Stimulated activated CD4-positive, alpha-beta T cell treated with anti-CD3 and anti-CD28 coated beads, Interleukin-12 subunit alpha, Interleukin-12 subunit beta, amount 100 ng/mL, for 24 hours (primary cell): ENCODE measurements at regions not wholly inside any gene's neighbourhood (a gene's known extent, or its start where the extent isn't known, plus 50 kb on each side); places are given as distances from the start of the nearest gene placed in this dataset.

Experiments
- DNase-seq, 2 experiments: peaks; one replicate each; pipeline ENCODE4 v3.0.0-alpha.2; 2020; ENCODE audit warnings: low read depth in 2 of 2

GRCh38 chr15:93428807-93429351 is 339.9 kb upstream of the RGMA start:
- DNase-seq = no peak

DNA sequence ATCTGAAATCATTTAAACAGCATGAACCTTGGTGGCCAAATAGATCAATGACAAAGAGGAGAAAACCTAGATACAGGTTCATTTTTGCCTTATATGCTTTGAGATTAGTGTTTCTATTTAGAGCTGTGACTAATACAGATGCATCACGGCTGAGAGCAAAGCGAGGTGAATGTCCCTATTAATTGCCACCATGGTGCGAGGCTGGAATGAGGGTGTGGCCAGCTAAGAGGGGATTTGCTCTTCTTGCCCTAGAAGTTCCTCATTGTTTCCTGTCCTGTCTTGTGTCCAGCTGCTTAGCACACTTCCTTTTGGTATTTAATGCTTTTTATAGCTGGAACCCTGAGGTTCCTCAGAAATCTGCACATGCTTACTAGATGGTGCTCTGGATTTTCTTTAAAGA is 339.1 kb upstream of the RGMA start:
- no peak for DNase-seq

DNA sequence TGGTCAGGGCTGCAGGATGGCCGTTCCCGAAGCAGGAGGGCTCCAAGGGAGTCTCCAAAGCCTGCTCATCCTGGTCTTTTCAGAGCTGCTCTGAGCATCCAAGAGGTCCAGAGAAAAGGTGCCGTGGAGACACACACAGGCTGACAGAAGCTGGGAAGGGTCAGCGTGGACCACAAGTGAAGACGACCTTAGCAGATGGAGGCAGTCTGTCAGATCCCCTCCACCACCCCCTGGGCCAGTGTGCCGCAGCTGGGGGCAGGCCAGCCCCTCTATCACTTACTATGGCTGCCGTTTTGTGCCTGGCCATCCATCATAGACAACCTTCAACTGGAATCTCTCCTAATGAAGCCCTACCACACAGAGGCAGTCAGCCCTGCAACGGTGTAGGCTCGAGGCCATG is 335.1 kb upstream of the RGMA start:
- DNase-seq = no peak

DNA sequence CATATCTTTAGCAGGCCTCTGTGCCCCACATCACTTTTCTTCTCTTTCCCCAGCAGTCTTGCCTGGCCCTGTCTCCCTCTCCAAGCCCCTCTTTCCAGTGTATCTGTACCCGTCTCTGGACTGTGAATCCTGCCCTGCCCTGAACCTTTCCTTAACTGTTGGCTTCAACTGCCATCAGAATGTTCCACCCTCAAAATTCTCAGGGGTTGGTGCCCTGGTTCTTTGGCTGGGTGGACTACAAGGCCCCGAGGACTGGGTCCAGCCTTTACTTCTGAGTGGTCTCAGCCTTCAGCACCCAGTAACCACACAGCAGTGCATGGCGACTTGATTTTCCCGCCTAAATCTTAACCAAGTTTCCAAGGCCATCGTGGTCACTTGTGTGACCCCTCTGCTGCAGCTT is 333.5 kb upstream of the RGMA start:
- DNase-seq = no peak

DNA sequence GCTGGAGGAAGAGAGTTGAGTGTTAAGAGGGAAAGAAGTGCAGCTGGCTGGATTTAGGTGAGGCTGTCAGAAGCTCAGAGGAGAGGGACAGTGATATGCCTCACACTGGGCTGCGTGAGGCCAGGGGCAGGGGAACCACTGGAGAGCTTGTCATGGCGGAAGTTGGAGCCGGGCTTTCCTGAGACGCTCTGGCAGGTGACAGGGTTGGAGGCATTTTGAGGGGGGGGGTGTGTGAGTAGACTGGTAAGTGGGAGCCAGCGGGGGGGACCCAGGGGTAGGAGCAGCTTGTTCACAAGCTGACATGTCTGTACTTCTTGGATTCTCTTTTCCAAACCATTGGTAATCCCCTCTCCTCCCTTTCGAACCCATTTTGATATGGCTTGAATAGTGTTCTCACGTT is 331.5 kb upstream of the RGMA start:
- no peak for DNase-seq

- no peak for DNase-seq
Observed at GRCh38 chr15:93420050-93420452, 331.0 kb upstream of the RGMA start.

DNA sequence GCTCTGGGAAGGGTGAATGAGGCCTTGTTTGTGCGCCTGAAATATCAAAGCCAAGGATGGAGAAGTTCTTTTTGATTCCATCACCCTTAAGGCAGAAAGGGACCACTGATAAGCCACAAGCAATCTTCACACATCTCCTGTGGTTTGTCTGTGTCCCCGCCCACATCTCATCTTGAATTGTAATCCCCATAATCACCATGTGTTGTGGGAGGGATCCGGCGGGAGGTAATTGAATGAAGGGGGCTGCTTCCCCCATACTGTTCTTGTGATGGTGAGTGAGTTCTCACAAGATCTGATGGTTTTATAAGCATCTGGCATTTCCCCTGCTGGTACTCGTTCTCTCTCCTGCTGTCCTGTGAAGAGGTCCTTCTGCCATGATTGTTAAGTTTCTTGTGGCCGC is 329.6 kb upstream of the RGMA start:
- DNase-seq = no peak

- DNase-seq = no peak
Observed at GRCh38 chr15:93417631-93418030, 328.6 kb upstream of the RGMA start.

DNA sequence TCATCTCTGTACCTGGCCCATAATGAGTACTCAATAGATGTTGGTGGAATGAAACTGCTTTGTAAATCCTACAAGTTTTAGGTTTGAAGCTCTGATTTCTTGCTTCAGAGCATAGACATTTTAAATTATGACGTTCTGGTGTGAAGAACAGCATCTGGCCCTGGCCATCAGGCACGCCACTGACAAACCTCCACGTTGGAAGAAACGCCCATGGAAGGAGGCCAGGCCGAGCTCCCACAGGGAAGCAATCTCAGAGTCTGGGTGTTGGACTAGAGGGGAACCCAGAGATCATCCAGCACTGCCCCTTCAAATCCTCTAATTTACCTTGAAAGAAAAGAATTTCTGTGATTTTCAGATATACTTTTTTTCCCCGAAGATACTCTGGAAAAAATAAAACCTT is 328.1 kb upstream of the RGMA start:
- DNase-seq = no peak

- no peak for DNase-seq
Observed at GRCh38 chr15:93415576-93415975, 326.6 kb upstream of the RGMA start.

GRCh38 chr15:93414576-93415231 is 325.7 kb upstream of the RGMA start:
- DNase-seq = no peak

GRCh38 chr15:93413745-93414144 is 324.7 kb upstream of the RGMA start:
- no peak for DNase-seq

- no peak for DNase-seq
Observed at GRCh38 chr15:93399121-93399520, 310.1 kb upstream of the RGMA start.

GRCh38 chr15:93389211-93389610 is 300.2 kb upstream of the RGMA start:
- DNase-seq = no peak

DNA sequence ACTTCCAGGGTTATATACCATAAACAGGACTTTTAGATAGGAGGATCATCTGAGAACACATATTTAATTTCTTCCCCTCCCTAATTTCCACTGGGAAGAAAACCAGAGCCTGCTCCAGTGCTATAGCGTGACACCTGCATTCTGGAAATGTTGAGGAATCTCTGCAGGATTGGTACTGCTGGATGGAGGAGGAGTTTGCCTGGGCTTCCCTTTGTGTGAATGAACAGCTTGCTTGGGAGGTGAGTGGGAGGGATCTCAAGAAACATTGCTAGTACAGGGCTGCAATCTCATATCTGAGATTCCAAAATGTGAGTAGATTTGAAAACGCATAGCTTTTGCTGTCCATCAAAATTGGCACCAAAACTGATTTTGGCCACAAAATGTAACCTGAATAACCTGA is 295.9 kb upstream of the RGMA start:
- no peak for DNase-seq

DNA sequence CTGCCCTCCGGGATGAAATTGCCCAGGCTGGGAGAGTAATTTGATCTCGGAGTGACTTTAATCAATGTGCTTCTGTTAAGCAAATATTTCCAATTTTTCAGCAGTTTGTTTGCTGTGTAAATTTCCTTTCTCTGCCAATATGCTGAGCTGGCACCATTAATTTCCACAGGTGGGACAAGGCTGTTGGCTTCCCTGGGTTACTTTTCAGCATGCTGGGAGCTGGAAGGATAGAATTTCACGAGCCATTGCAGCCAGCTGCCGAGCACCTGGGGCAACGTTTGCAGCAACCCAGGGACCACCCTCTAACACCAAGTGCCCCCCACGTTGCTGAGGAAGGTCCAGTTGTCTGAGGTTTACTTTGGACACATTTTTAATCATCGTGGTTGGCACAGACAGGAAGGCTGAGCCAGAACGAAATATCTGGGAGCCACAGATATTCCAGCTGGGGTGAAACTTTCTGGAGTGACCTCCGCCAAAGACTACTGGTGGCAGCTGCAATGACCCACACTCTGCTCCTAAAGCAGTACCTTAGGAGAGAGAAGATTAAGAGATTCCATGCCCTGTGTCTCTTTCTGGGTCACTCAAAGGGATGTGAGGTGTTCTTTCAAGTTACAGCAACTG is 293.3 kb upstream of the RGMA start:
- DNase-seq = no peak

DNA sequence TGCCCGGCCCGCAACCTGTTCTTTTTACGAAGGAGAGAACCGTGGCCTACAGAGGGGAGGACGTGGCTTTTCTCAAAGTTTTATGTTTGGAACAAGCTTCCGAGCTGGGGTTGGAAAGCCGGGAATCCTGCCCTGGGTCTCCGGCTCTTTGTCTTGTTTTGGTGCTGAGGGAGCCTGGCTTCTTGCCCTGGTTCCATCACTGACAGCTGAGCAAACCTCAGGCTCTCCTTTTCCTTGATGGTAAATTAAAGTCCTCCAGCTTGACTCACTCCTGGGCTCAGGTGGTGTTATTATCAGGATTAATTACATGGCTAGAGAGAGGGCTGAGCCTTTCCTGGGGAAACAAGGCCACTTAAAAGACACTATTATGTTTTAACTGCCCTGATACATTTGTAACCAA is 289.5 kb upstream of the RGMA start:
- no peak for DNase-seq

DNA sequence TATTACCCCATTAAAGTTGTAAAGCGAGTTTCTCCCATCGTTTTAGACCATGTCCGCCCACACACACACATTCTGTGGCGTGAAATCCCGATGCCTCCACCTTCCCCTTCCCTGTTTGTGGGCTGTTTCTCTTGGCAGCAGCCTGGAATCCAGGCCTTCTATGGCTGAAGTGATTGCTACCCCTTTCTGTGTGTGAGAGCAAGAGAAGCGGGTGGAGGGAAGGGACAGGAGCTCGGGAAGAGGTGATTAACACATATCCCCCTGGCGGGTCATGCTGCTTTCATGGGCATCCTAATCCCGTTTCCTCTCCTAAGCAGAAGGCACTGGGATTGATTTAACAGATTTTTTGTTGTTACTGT is 283.8 kb upstream of the RGMA start:
- DNase-seq = no peak

GRCh38 chr15:93372208-93372864 is 283.3 kb upstream of the RGMA start:
- no peak for DNase-seq

DNA sequence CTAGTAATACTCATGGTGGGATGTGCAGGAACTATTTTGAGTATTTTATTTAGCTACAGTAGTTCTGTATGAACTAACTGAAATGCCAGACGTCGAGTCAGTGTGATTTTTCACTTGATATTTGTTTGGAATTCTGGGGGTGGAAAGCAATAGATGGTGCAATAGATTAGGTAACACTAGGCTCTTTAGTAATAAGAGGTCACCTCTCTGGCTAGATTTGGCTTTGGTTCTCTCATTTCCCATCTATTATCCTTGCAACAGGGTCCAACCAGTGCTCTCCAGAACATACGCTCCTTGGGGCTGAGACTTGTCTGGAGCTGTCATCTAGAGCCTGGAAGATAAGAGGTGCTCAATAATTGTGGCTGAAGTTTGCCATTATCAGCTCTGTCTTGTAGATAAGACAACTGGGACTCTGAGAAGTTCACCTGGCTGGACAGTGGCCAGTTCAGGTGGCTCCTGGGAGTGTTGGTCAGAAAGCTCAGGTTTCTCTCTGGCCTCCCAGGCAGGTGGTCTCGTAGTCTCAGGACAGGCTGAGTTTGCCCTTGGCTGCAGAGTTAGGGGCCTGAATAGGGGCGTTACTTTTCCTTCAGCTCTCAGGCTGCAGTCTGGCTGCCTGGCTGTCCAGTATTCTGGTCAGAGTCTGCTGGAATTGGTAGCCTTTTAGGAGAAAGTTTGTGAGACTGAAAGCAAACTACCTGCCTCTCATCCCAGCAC is 277.5 kb upstream of the RGMA start:
- DNase-seq = no peak

GRCh38 chr15:93362821-93363220 is 273.8 kb upstream of the RGMA start:
- DNase-seq = no peak

DNA sequence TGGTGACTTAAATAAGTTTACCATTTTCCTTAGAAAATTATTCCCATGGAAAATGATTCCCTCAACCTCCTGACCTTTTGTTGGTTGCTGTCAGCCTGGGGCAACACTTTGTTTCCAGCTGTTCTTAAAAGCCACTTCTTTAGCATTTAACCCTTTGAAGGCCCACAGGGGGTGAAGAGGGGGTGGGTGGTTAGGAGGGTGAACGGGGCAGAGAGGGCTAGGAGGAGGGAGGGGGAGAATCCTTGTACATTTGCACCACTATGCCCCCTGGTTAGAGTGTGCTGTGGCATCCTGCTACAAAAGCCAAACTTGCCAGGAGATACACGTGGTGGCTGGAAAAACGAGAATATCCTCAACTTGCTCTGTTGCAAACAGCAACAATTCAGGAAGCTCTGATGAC is 273.2 kb upstream of the RGMA start:
- DNase-seq = no peak

GRCh38 chr15:93361703-93362102 is 272.7 kb upstream of the RGMA start:
- DNase-seq = no peak
